Endodermal cell (in vitro differentiated cells): ENCODE measurements at regions not wholly inside any gene's neighbourhood (a gene's known extent, or its start where the extent isn't known, plus 50 kb on each side); places are given as distances from the start of the nearest gene placed in this dataset.

ENCODE experiments used
- DNase-seq: peaks from one replicate; pipeline ENCODE4 v3.0.0-alpha.2; 2017
- H3K27ac ChIP-seq: 2 replicates; pipeline ENCODE4 v1.5.1; 2013; ENCODE audit warnings: mild to moderate bottlenecking, low read depth, low read length, moderate library complexity
- H3K27me3 ChIP-seq: 2 replicates; pipeline ENCODE4 v1.6.1; 2013; ENCODE audit warnings: mild to moderate bottlenecking, low read length, moderate library complexity; ENCODE audit not compliant: insufficient read depth, control insufficient read depth, poor library complexity, severe bottlenecking
- H3K36me3 ChIP-seq: 2 replicates; pipeline ENCODE4 v1.7.0; 2013; ENCODE audit warnings: mild to moderate bottlenecking, low read length, moderate library complexity; ENCODE audit not compliant: control insufficient read depth, insufficient read depth
- H3K4me1 ChIP-seq: one replicate; pipeline ENCODE4 v1.7.0; 2013; ENCODE audit warnings: low read length; ENCODE audit not compliant: control insufficient read depth, insufficient read depth
- H3K4me3 ChIP-seq: 2 replicates; pipeline ENCODE4 v1.5.1; 2013; ENCODE audit warnings: mild to moderate bottlenecking, low read length, moderate library complexity
- H3K9ac ChIP-seq: 2 replicates; pipeline ENCODE4 v1.6.1; 2013; ENCODE audit warnings: mild to moderate bottlenecking, low read length, moderate library complexity; ENCODE audit not compliant: poor library complexity, severe bottlenecking; ENCODE audit errors: extremely low read depth
- H3K9me3 ChIP-seq: 2 replicates; pipeline ENCODE4 v1.6.1; 2013; ENCODE audit warnings: mild to moderate bottlenecking, low read length, moderate library complexity; ENCODE audit not compliant: control insufficient read depth
- H3K27ac Mint-ChIP-seq: 2 replicates; pipeline ENCODE4 v1.8.0; 2020; ENCODE audit warnings: mixed read lengths
- H3K27me3 Mint-ChIP-seq: 2 replicates; pipeline ENCODE4 v1.8.0; 2021; ENCODE audit warnings: mild to moderate bottlenecking, mixed read lengths; ENCODE audit not compliant: insufficient read depth
- H3K36me3 Mint-ChIP-seq: 2 replicates; pipeline ENCODE4 v1.8.0; 2020; ENCODE audit warnings: low read depth, mixed read lengths
- H3K4me1 Mint-ChIP-seq: 2 replicates; pipeline ENCODE4 v1.8.0; 2020; ENCODE audit warnings: mixed read lengths
- H3K4me3 Mint-ChIP-seq: 2 replicates; pipeline ENCODE4 v1.8.0; 2020; ENCODE audit warnings: mild to moderate bottlenecking, moderate library complexity, mixed read lengths
- H3K9me3 Mint-ChIP-seq: 2 replicates; pipeline ENCODE4 v1.8.0; 2020; ENCODE audit warnings: mild to moderate bottlenecking, mixed read lengths
- CTCF ChIP-seq: fragments of 200-600 bp; sonication (generic); conservative IDR thresholded peaks from 2 replicates; pipeline ENCODE4 v1.5.0; 2021; ENCODE audit warnings: antibody characterized with exemption, mild to moderate bottlenecking
- WGBS, 2 experiments: methylation state at CpG; one replicate each; pipeline versions ENCODE4 v1.1.5 to v1.1.7; 2013; ENCODE audit warnings: missing lambda C conversion rate in 2 of 2, mixed read lengths in 1 of 2; ENCODE audit not compliant: insufficient coverage in 1 of 2, insufficient read length in 1 of 2; 5-methylcytosine and 5-hydroxymethylcytosine counted together

DNA sequence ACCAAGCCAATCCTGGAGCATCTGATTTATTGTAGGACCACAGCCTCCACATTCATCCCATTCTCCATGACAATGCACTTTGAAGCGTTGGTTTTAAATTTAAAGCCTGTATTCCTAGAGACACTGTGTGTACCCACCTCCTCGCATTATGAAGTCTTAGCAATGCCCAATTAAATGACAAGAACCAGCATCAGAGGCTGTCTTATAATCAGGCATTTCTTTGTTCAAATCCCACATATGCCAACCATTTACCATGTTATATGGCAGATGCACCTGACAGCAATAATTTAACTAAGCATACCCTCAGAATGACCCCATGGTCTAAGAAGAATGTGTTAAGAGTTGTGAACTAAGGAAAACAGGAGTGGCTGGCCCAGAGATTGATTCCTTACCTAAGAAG, 188.2 kb downstream of the IPMK start:
- Histone ChIP-seq H3K27ac (no peak overlapping the region), H3K4me3 (no peak overlapping the region), H3K9ac (no peak overlapping the region), H3K4me1 (no peaks in the 10 kb centered on the region), H3K36me3 (no peaks in the 10 kb centered on the region), H3K9me3 (no peaks in the 10 kb centered on the region), H3K27me3 (no peaks in the 10 kb centered on the region)
- Mint-ChIP-seq H3K27ac (no peak overlapping the region), H3K36me3 (no peaks in the 10 kb centered on the region), H3K4me3 (no peak overlapping the region), H3K9me3 (no peaks in the 10 kb centered on the region), H3K27me3 (no peaks in the 10 kb centered on the region), H3K4me1 (no peaks in the 10 kb centered on the region)
- TF ChIP-seq CTCF: no peak
- 94 to 100% methylated on average over 1 to 2 of the region's 2 CpGs for WGBS, 2 experiments
- DNase-seq: no peak

DNA sequence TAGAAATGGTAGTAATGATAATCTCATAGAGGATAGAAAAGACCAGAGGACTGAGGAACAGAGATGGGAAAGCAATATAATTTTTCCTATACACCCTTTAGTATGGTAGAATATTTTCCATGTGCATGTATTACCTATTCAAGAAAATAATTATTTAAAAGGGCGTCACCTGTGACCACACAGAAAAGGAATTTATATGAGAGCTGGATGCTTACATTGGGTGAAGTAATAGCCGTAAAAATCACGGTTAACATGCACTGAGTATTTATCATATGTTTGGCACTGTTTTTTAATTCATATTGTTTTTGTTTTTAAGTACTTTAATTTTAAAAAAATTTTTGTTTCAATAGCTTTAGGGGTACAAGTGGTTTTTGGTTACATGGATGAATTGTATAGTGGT, 195.1 kb downstream of the IPMK start:
- TF ChIP-seq CTCF: no peak
- H3K4me1 Mint-ChIP-seq: peaks cover 3% of the 10 kb centered on the region
- H3K27me3 ChIP-seq: no peaks in the 10 kb centered on the region
- H3K4me1 ChIP-seq: no peaks in the 10 kb centered on the region
- H3K27ac Mint-ChIP-seq: no peak overlapping the region
- H3K36me3 ChIP-seq: no peaks in the 10 kb centered on the region
- H3K36me3 Mint-ChIP-seq: no peaks in the 10 kb centered on the region
- H3K9ac ChIP-seq: no peak overlapping the region
- H3K27ac ChIP-seq: no peak overlapping the region
- DNase-seq: no peak
- H3K27me3 Mint-ChIP-seq: no peaks in the 10 kb centered on the region
- 97 to 100% methylated on average over 3 of the region's 3 CpGs for WGBS, 2 experiments
- no peaks in the 10 kb centered on the region for H3K9me3 ChIP-seq
- no peaks in the 10 kb centered on the region for H3K9me3 Mint-ChIP-seq
- no peak overlapping the region for H3K4me3 Mint-ChIP-seq
- H3K4me3 ChIP-seq: no peak overlapping the region

- no peaks in the 10 kb centered on the region for H3K27me3 ChIP-seq
- peaks cover 3% of the 10 kb centered on the region for H3K4me1 Mint-ChIP-seq
- H3K36me3 ChIP-seq: no peaks in the 10 kb centered on the region
- H3K36me3 Mint-ChIP-seq: no peaks in the 10 kb centered on the region
- no peak for TF ChIP-seq CTCF
- no peaks in the 10 kb centered on the region for H3K9me3 ChIP-seq
- DNase-seq: no peak
- no peak overlapping the region for H3K4me3 Mint-ChIP-seq
- no peaks in the 10 kb centered on the region for H3K27me3 Mint-ChIP-seq
- H3K27ac ChIP-seq: no peak overlapping the region
- H3K4me3 ChIP-seq: no peak overlapping the region
- no peak overlapping the region for H3K9ac ChIP-seq
- H3K9me3 Mint-ChIP-seq: no peaks in the 10 kb centered on the region
- WGBS, 2 experiments: 86 to 100% methylated on average over 4 to 6 of the region's 6 CpGs
- H3K27ac Mint-ChIP-seq: no peak overlapping the region
- peaks cover 2% of the 10 kb centered on the region for H3K4me1 ChIP-seq
Measured at GRCh38 chr10:58070956-58071355, 196.7 kb downstream of the IPMK start.
